ENCODE measurements at regions not wholly inside any gene's neighbourhood (a gene's known extent, or its start where the extent isn't known, plus 50 kb on each side); places are given as distances from the start of the nearest gene placed in this dataset.

DNA sequence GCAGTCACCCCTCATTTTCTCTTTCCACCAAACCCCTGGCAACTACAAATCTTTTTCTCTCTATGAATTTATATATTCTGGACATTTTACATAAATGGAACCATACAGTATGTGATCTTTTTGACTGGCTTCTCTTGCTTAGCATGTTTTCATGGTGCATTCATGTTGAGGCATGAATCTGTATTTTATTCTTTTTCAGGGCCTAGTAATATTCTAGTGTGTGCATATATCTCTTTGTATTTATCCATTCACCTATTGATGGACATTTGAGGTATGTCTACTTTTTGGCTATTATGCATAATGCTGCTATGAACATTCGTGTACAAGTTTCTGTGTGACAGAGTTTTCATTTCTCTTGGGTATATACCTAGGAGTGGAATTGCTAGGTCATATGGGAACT, 78.2 kb downstream of the HACD1 start:
- TF ChIP-seq, protein P1, sequence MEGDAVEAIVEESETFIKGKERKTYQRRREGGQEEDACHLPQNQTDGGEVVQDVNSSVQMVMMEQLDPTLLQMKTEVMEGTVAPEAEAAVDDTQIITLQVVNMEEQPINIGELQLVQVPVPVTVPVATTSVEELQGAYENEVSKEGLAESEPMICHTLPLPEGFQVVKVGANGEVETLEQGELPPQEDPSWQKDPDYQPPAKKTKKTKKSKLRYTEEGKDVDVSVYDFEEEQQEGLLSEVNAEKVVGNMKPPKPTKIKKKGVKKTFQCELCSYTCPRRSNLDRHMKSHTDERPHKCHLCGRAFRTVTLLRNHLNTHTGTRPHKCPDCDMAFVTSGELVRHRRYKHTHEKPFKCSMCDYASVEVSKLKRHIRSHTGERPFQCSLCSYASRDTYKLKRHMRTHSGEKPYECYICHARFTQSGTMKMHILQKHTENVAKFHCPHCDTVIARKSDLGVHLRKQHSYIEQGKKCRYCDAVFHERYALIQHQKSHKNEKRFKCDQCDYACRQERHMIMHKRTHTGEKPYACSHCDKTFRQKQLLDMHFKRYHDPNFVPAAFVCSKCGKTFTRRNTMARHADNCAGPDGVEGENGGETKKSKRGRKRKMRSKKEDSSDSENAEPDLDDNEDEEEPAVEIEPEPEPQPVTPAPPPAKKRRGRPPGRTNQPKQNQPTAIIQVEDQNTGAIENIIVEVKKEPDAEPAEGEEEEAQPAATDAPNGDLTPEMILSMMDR (IDR thresholded peaks at IDR 0.05): no peak
- TF ChIP-seq POLR2A (IDR thresholded peaks at IDR 0.05): no peak
- no peak for TF ChIP-seq POLR2AphosphoS5 (IDR thresholded peaks at IDR 0.05)

All from breast epithelium (tissue), 3 donors.